ENCODE measurements at regions not wholly inside any gene's neighbourhood (a gene's known extent, or its start where the extent isn't known, plus 50 kb on each side); places are given as distances from the start of the nearest gene placed in this dataset.

DNA sequence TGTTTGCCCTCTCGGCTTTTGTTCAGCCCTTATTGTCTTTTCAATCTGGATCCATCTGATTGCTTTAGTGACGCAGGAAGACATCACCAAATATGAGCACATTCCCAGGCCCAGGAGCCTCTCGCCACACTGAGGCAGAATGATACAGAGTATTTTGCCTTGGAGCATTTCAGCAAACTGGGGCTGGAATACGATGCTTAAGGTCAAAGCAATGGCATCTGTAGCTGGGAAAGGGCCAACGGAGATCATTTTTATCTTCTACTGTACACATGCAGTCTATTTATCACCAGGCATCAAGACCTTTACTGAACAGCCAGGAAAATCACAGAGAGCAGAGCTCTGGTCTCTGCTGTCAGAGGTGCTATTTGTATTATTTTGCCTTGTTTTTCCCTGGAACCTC lies 655.3 kb downstream of the RNF144B start:
- no peak for DNase-seq

DNA sequence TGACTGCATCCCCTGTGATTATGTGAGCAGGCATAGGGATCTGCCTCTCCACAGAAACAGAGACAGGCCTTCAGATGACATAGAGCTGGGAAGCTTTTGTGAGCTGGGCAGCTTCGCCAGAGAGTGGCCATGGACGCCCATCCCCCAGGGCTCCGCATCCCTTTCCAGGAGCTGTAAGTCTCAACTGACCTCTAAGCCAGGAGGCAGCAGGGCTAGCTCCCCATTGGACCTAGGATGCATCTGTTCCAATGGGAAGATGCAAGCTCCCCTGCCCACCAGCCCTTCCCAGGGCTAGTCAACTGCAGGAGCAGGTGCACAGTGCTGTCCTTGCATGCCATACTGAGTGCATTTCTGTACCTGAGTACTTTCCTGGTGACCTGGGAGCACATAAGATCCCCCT lies 663.6 kb downstream of the RNF144B start:
- no peak for DNase-seq

DNA sequence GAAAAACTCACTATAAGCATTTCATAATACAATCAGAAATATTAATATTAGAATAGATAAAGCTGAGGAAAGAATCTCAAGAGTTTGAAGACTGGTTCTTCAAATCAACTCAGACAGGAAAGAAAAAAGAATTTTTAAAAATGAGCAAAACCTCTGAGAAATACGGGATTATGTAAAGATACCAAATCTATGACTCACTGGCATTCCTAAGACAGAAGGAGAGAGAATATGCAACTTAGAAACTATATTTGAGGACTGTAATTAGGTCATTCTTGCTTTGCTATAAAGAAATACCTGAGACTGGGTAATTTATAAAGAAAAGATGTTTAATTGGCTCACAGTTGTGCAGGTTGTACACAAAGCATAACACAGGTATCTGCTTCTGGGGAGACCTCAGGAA lies 665.1 kb downstream of the RNF144B start:
- no peak for DNase-seq

DNA sequence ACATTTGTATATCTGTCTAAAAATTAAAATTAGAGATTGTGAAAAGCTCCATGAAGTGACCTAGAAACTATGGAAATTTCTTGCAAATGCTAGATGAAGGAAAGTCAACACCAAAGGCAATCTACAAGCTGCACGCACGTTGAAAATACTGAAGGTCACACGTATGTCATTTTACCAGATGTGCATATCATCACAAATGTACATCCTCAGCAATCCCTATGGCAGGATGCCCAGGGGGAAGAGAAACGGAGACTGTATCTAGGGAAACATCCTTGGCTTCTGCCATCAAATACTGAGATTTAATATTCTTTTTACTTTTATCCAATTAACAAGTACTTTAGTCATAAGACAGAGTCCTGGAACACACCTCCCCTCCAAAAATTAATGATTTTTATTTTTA lies 672.0 kb downstream of the RNF144B start:
- no peak for DNase-seq

DNA sequence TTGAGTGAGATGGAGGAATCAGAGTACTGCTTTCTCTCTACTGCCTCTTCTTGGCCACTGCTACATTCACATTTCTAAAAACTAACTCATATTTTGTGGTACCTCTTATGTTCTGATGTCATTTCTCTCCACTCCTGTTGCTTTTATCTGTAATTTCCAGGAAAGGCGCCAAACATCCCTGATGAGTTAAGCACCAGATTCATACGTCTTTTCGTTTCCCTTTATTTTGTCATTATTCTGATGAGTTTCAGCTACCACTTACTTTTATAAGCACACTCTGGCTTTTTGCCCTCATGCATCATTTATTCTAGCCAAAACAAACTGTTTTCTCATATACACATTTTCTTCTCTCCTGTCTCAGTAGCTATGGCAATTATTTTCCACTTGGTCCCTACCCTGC lies 680.0 kb downstream of the RNF144B start:
- no peak for DNase-seq

DNA sequence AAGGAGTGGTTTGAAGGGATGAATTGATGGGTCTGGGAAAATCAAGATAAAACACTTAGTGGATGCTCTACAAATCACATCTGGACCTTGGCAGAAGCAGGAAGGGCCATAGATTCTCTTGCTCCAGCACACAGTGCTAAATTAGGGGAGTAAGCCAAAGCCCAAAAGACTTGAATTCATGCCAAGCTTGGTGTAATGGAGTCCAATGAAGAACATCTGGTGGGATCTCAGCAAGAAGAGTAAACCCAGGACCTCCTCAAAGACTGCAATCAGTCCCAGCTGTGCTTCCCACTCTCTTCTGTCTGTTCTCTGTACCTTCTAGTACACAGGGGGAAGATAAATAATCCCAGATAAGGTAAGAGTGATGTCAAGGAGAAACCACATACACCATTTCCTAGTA lies 683.4 kb downstream of the RNF144B start:
- no peak for DNase-seq

DNA sequence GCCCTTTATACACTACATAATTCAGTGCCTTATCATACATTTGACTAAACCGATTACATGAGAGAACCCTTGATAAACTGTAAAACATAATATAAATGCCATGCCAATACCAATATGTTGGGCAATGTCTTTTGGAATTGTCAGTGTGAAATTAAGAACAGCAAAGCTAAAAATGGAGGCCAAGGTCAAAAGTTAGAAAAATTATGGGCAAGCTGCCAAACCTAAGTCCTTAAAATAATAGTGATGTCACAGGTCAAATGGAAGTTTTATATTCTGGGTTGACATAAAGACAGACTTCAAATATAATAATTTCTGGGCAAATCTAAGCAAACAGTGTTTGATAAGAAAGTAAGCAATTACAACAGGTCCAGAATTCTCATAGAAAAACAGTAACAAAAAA lies 696.7 kb downstream of the RNF144B start:
- no peak for DNase-seq

DNA sequence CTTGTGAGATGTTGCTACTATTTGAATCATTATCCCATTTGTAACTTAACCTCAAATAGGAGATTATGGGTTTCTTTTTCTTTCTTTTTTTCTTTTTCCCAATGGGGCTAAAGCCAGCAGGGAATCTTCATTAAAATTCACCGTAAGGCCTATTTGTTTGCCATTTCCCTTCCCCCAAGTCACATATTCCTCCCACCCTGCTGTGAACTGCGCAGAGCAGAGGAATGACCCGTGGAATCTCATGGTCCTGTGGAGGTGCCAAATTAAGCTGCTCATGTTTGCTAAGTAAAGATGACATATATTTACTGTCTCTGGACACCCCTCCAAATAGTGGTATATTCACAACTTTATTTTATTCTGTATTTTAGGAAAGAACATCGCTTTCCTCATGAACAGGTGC lies 699.3 kb downstream of the RNF144B start:
- DNase-seq = no peak

DNA sequence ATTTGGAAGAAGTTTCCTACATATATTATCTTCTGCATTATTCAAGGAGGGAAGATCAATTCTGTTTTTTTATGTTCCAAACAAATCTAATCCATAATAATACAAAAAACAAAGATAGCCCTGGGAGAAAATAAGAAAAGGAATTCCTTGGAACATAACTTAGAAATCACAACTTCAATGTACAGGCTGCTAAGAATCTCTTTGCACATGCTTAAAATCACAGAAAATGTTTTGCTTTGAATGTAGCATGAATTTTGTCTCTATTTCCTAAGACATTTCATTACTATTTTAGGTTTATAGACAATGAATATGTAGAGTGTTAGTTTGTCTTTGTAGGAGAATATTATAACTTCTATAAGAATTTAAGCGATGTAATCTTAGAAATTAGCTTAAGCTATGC lies 700.1 kb downstream of the RNF144B start:
- no peak for DNase-seq

DNA sequence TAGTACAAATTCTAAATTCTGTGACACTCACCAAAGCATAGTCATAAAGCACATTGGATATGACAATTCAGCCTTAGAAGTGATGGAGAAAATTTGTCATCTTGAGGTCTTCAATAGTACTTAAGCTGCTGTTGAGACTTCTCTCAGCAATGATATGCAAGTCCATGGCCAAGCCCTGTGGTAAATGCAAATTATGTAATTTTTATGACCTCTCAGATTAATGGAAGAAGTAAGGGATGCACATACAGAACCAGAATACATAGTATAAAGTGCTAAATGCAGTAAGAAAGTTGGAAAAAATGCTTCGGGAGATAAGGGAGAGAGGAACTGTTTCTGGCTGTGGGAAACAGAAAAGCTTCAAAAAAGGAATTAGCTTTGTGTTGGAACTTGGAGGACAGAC lies 700.7 kb downstream of the RNF144B start:
- DNase-seq = no peak

DNA sequence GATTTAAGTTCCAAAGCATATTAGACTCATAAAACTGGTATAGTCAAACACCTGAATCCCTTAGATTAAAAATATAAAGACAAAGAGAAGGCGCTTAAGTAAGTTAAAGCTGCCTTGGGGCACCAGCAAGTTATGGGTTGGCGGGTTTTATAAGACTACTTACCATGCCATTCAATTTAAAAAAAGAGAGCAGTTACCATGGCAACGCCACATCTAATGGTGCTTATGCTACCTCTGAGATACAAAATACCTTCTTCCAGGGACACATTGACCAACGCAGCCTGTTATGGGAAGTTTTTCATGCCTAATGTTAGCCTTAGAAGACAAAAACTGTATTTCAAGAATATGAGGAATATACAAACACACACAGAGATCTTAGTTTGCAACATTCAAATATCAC lies 713.6 kb downstream of the RNF144B start:
- no peak for DNase-seq

DNA sequence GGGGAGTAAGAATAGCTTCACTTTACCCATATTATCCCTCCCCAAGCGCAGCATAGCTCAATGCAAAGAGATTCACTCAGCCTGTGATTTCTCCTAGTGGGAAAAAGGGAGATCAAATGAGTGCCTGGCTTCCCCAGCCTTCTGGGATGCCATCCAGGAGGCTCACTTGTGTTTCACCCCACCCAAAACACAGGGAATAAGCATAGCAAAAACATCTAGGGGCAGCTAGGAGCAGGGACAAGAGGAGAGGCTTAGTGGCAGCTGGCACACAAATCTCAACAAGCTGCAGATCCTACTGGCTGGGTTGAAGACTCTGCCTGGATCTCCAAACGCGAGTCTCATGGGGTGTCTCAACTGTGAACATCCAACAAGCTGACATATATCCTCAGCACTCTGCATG lies 715.8 kb downstream of the RNF144B start:
- no peak for DNase-seq

DNA sequence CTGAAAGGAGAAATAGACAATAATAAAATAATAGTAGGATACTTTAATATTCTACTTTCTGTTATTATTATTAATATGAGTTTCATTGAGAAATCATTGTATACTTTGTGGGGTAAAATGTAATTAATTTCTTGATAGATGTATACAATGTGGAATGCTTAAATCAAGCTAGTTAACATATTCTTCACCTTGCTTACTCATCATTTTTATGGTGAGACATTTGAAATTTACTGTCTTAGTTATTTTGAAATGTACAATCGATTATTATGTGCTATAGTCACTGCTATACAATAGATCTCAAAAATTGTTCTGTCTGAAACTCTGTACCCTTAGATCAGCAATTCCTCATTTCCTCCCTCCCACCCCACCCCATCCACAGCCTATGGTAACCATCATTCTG lies 720.3 kb downstream of the RNF144B start:
- DNase-seq = no peak

DNA sequence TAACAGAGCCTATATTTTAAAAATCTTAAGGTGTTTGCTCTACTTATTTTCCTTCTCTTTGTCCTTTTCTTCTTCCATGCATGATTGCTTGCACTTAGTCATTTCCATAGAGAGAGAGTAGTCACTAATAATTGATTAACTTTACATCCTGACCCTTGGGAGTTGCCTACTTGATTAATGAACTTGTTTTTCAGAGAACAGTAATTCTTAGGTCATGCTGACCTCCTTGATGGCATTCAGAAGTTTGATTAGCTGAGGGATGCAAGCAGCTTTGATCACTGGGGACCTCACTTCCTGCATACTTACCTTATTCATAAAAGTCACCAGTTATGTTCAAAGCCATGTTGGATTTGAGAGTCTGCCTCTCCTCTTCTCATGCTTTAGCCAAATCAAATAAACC lies 715.6 kb upstream of the ID4 start:
- no peak for DNase-seq

DNA sequence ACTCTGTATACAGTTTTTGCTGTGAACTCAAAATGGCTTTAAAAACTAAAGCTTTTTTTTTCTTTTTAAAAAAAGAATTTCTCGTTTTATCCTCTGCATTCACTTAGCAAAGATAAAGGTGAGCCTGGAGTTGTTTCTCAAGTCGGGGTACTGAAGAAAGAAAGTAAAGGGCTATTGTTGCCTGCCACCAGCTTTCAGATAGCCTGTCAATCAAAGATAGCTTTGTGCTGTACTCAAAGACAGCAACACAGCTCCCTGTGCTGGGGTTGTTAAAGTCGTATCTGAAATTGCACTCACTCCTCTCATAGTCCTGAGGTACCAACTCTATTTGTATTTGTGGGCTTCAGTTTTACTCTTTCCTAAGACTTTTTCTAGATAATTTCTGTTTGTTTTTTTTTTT lies 710.1 kb upstream of the ID4 start:
- no peak for DNase-seq

DNA sequence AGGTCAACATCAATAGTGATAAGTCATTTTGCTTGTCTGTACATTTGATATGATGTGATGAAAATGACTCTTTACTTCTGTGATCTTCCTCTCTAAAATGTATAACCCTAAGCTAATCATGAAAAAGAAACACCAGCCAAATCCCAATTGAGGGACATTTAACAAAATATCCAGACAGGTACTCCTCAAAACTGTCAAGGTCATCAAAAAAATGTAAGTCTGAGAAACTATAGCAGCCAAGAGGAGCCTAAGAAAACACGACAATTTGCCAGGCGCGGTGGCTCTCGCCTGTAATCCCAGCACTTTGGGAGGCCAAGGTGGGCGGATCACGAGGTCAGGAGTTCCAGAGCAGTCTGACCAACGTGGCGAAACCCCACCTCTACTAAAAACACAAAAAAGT lies 708.5 kb upstream of the ID4 start:
- DNase-seq = no peak

DNA sequence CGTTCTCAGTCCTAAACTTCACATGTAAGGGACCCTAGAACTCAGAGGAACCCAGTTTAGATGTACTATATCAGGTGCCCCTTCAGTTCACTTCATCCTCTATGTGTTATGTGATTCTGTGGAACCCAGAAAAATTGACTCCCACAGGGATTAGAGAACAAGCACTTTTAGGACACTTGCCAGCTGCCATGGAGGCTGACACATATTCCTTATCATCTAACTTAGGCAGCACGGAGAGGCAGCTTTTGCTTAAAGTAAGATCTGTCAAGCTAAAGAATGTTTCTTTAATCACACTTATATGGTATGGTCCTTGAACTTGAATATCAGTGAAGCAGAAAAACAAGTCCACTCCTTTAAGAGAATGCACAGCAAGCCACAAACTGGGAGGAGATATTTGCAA lies 701.5 kb upstream of the ID4 start:
- no peak for DNase-seq

DNA sequence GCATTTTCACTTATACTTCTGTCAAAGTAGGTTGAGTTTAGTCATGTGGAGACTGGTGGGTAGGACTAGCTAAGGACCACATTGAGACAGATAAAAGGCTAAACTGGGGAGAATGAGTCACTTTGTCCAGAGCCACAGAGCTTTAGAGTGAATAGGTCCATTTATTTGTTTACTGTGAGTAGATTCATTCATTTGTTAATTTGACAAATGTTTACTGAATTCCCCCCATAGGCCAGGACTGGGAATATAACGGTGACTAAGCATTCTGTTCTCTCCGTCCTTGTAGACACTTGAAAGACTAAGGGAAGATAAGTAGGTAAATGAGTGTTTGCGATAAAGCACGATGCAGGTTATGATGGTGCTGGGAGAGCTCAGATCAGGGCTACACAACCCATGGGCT lies 699.7 kb upstream of the ID4 start:
- DNase-seq = no peak

DNA sequence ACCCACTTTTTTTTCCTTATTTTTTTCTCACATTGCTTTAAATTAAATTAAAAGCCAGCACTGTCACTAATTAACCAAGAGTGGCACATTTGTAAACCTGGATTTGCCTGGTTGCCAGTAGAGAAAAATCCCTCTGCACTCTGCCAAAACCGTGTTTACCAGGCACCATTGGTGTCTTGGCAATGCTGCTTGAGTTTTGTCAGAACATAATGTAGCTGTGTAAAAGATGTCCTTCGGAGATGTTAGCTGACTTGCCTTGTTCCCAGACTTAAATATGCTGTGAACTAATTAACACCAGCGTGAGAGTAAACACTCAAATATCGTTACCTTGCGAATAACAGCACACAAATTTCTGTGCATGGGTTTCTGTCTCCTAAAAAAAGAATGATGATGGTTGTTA lies 694.9 kb upstream of the ID4 start:
- DNase-seq = no peak

DNA sequence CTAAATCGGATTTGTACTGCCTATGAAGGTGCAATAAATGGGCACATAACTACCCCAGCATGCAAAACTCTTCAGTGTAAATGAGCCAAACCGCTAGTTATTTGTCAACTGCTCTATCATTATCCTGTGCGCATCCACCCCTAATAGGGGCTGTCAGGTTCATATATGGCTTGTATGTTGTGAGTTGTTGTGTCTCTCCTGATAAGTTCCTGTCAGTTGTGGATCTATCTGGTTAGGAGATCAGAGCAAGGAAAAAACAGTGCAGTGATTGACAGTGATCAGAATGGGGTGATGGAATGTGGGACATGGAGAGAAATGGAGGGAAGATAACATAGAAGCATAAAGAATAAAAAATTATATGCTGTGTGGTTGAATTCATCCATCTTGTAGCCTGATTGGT lies 686.9 kb upstream of the ID4 start:
- DNase-seq = no peak

DNA sequence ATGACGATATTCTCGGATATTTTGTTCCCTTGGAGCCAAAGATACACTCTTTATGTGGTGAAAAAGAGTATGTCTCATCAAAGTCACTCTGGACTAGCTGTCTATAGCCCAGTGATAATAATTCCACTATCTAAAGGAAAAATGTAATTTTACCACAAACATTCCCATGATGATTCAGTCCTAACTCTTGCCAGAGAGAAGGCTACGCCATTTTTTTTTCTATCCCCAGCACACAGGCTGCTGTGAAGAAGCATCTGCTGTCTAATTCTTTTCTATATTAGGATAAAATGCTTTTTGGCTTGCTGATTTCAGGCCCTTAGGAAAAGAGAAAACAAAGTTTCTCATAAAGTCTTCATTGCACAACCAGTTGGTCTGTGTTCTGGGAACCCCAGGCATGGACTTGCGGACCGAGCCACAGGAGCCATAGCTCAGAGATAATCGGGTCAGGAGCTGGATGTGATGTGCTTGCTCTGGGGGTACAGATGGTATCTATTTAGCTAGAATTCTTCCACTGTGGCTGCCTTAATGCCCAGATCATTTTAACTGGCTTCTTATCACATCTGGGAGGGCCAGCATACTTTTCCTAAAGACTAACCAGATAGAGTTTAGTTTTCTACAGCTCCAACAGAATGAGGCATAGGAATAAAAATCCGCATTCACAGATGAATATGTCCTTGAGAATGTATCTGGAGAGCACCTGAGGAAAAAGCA lies 683.7 kb upstream of the ID4 start:
- DNase-seq = no peak

DNA sequence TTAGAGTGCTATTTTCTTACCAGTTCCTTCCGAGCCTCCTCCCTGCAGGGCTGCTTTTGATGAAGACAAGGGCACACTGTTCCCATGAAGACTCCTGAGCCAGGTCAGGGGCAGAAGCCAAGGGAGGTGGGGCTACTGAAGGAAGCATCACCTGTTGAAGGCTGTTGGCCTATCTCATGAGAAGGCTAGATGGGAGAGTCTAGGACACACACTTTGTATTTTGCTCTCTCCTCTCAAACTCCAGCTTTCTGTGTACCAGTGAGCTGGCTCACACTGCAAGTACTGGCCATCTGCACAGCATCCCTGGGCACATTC lies 683.2 kb upstream of the ID4 start:
- no peak for DNase-seq

DNA sequence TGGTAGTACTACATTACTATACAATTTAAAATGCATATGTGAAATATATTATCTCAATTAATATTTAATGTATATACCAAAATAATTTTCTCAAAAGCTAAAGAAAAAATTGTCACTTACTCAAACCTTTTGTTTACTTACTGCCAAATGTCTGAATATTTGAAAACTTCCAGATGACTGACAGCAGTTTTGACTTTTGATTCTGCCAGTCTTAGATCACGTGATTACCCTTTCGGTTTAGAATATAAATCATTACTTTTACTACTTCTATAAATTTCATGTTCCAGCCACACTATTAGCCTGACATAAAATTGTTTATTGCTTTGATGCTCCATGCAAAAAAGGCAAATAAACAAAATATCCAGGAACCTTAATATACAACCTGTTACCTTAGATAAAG lies 680.7 kb upstream of the ID4 start:
- DNase-seq = no peak

DNA sequence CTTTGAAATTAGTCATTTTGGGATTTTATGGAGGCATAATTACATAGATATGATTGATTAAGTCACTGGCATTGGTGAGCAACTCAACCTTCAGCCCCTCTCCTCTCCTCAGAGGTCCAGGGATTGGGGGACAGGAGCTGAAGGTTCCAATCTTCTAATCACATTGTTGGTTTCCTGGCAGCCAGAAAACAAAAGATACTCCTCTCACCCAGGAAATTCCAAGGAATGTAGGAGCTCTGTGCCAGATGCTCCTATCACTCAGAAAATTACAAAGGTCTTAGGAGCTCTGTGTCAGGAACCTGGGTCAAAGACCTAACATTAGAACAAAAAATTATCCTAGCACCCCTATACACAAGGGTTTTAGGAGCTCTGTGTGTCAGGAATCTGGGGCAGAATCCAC lies 679.7 kb upstream of the ID4 start:
- no peak for DNase-seq

DNA sequence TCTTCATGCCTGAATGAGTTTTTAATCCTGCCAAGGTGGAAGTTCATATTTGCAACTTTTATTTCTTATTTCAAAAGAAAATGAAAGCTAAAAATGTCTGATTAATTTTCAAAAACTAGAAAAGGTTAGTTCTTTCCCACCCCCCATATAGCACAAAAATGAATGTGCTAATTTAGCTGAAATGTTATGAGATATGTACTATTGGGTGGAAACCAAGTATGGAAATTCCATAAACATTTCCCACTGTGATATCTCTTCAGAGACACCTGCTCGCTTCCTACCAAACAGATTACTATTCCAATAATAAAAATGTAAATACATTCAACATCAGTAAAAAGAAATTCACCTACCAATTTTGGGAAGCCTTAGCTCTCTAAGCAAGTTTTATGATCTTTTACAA lies 678.6 kb upstream of the ID4 start:
- DNase-seq = no peak

DNA sequence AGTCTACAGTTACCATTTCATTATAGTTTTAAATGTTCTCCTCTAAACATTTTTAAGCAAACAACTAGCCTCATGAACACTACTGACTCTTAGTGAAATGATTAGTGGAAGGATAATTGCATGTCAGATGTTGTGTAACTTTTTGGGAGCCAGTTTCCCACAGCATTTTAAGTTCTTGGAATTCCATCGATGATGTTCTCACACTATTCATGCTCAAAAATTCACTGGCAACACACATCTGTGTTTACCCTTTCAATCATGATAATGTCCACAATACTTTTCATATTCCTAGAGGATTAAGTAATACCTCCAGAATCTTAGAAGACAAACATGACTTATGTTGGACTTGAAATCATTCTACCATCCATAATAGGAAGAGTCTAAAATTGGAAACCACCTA lies 678.1 kb upstream of the ID4 start:
- DNase-seq = no peak

All from activated T-cell treated with anti-CD3 and anti-CD28 coated beads, Interleukin-2, amount 50 U/mL, for 48 hours (primary cell).